Colonic mucosa (tissue), 4 donors: ENCODE measurements at regions not wholly inside any gene's neighbourhood (a gene's known extent, or its start where the extent isn't known, plus 50 kb on each side); places are given as distances from the start of the nearest gene placed in this dataset.

ENCODE experiments used
- DNase-seq: peaks from one replicate; pipeline ENCODE4 v3.0.0-alpha.2; 2020
- H3K27ac ChIP-seq: fragments of 200-600 bp; one replicate; pipeline ENCODE4 v1.8.0; 2021
- H3K27me3 ChIP-seq: fragments of 200-600 bp; one replicate; pipeline ENCODE4 v1.8.0; 2021
- H3K36me3 ChIP-seq: fragments of 200-600 bp; one replicate; pipeline ENCODE4 v1.8.0; 2021
- H3K4me1 ChIP-seq: fragments of 200-600 bp; one replicate; pipeline ENCODE4 v1.8.0; 2021; ENCODE audit warnings: mild to moderate bottlenecking
- H3K4me3 ChIP-seq: fragments of 200-600 bp; one replicate; pipeline ENCODE4 v1.8.0; 2021
- H3K9ac ChIP-seq, 2 donors: one replicate each; pipeline ENCODE4 v1.7.0; 2013; ENCODE audit warnings: control low read depth in 2 of 2, low read depth in 2 of 2, low read length in 2 of 2
- H3K9me3 ChIP-seq: fragments of 200-600 bp; one replicate; pipeline ENCODE4 v1.8.0; 2021
- CTCF ChIP-seq: fragments of 200-600 bp; IDR thresholded peaks from one replicate; pipeline ENCODE4 v1.8.0; 2022; ENCODE audit warnings: antibody characterized with exemption, mild to moderate bottlenecking
- intact Hi-C: fragments of 100-400 bp; cut with DNase I; formaldehyde crosslinking; loops from one replicate; pipeline ENCODE4 v1.14.1; 2022
- donor health status: healthy.
- donor health status: DM: no; HTN: no; CAD: no.
- donor health status: DM: no; HTN: no; CAD: no.

DNA sequence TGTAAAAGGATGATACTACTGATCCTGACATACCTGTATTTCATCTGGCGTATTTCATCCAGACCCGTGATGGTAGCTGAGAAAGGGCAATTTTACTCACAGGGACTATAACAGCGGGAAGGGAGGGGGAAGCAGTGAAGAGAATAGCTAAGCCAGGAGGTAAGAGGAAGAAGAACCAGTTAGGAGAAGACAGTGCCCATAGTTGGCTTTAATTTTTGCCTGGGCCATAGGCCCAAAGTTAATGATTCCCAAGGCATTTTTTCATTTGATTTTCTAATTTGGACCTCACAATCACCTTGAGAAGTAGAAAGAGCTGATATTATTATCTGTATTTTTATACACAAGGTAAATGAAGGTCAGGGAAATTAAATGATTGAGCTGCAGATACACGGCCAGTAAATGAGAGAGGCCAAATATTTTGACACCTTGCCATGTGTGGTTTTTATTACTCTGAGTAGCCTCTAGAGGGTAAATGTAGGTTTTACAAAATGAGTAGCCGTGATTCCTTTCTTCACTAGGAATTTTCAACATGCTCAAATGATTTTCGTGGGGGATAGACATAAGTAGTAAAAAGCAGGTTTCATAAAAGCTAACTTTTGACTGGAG, 382.2 kb downstream of the FUT8 start:
- TF ChIP-seq CTCF = no peak
- H3K4me1 ChIP-seq = no peaks in the 10 kb centered on the region
- H3K4me3 ChIP-seq = no peak overlapping the region
- no peaks in the 10 kb centered on the region for H3K27me3 ChIP-seq
- no peak overlapping the region for H3K9ac ChIP-seq
- no peak for DNase-seq
- no peak overlapping the region for H3K27ac ChIP-seq
- intact Hi-C loops = no loop called here
- no peaks in the 10 kb centered on the region for H3K36me3 ChIP-seq
- H3K9me3 ChIP-seq = no peaks in the 10 kb centered on the region

GRCh38 chr14:65798216-65798615, 385.7 kb downstream of the FUT8 start:
- no peaks in the 10 kb centered on the region for H3K36me3 ChIP-seq
- no peak overlapping the region for H3K4me3 ChIP-seq
- no peak overlapping the region for H3K27ac ChIP-seq
- no peaks in the 10 kb centered on the region for H3K27me3 ChIP-seq
- intact Hi-C loops = no loop called here
- H3K9ac ChIP-seq = no peak overlapping the region
- H3K4me1 ChIP-seq = no peaks in the 10 kb centered on the region
- TF ChIP-seq CTCF = no peak
- DNase-seq = no peak
- H3K9me3 ChIP-seq = no peaks in the 10 kb centered on the region

- intact Hi-C loops = no loop called here
- no peak for TF ChIP-seq CTCF
- Histone ChIP-seq H3K36me3 (no peaks in the 10 kb centered on the region), H3K4me1 (no peaks in the 10 kb centered on the region), H3K27me3 (no peaks in the 10 kb centered on the region), H3K9me3 (no peaks in the 10 kb centered on the region), H3K4me3 (no peak overlapping the region), H3K9ac (no peak overlapping the region), H3K27ac (no peak overlapping the region)
- no peak for DNase-seq
These were observed 388.2 kb downstream of the FUT8 start for GRCh38 chr14:65800694-65801093.

DNA sequence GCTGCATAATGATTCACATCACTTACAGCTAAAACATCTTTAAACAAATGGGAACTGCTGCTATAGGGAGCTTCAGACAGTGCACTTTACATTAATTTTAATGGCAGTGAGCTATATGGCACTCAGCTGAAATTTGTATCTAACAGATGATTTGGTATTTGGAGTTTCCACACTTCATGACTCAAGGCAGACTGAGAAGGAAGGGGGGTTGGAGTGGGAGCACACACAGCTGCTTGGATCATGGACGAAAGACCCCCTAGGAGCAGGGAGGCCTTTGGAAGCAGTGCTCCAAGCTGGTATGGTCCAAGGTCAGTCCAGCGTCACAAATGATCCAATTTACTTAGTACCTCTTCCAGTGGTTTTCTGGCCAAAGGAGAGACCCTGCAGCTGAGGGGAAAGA, 389.7 kb downstream of the FUT8 start:
- H3K9me3 ChIP-seq = no peaks in the 10 kb centered on the region
- intact Hi-C loops = no loop called here
- H3K36me3 ChIP-seq = no peaks in the 10 kb centered on the region
- no peak overlapping the region for H3K27ac ChIP-seq
- no peaks in the 10 kb centered on the region for H3K27me3 ChIP-seq
- no peak overlapping the region for H3K4me3 ChIP-seq
- TF ChIP-seq CTCF = no peak
- DNase-seq = no peak
- no peak overlapping the region for H3K9ac ChIP-seq
- no peaks in the 10 kb centered on the region for H3K4me1 ChIP-seq

DNA sequence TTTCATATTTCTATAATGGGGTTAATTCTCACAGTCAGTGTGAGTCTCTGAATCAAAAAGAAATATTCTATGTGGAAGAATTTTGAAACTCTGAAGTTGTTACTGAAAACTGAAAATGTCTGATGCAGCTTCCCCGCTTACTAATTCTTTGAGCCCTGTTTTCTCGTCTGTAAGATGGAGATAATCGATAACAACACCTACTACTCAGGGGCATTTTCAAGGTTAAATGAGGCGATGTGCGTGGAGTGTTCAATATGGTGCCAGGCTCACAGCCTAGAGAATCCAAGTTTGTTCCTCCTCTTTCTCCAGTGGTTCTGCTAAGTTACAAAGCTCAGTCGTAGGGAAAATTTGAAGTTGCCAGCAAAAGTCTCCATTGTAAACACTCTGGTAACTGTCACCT, 391.4 kb downstream of the FUT8 start:
- intact Hi-C loops = no loop called here

More for the DNA sequence above, 391.4 kb downstream of the FUT8 start:
- Histone ChIP-seq H3K4me3 (no peak overlapping the region), H3K27ac (no peak overlapping the region), H3K9ac (no peak overlapping the region), H3K36me3 (no peaks in the 10 kb centered on the region), H3K27me3 (no peaks in the 10 kb centered on the region), H3K9me3 (no peaks in the 10 kb centered on the region), H3K4me1 (no peaks in the 10 kb centered on the region)
- TF ChIP-seq CTCF = no peak
- DNase-seq = no peak
